ENCODE measurements at regions not wholly inside any gene's neighbourhood (a gene's known extent, or its start where the extent isn't known, plus 50 kb on each side); places are given as distances from the start of the nearest gene placed in this dataset.

DNA sequence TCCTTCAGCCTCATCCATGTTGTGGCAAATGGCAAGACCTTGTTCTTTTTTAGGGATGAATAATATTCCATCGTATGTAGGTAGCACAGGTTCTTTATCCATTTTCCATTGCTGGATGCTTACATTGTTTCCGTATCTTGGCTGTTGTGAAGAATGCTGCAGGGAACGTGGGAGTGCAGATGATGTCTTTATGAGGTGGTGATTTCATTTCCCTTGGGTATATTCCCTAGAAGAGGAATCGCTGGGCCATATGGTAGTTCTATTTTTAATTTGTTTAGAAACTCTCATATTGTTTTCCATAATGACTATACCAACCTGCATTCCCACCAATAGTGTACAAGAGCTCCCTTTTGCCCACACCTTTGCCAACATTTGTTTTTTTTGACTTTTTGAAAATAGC is 186.3 kb upstream of the TMTC4 start:
- H3K4me3 ChIP-seq (ENCODE audit: low read depth, low read length): no peak overlapping the region
- TF ChIP-seq, protein P1, sequence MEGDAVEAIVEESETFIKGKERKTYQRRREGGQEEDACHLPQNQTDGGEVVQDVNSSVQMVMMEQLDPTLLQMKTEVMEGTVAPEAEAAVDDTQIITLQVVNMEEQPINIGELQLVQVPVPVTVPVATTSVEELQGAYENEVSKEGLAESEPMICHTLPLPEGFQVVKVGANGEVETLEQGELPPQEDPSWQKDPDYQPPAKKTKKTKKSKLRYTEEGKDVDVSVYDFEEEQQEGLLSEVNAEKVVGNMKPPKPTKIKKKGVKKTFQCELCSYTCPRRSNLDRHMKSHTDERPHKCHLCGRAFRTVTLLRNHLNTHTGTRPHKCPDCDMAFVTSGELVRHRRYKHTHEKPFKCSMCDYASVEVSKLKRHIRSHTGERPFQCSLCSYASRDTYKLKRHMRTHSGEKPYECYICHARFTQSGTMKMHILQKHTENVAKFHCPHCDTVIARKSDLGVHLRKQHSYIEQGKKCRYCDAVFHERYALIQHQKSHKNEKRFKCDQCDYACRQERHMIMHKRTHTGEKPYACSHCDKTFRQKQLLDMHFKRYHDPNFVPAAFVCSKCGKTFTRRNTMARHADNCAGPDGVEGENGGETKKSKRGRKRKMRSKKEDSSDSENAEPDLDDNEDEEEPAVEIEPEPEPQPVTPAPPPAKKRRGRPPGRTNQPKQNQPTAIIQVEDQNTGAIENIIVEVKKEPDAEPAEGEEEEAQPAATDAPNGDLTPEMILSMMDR (IDR thresholded peaks at IDR 0.05; ENCODE audit: low read depth, low read length): no peak

DNA sequence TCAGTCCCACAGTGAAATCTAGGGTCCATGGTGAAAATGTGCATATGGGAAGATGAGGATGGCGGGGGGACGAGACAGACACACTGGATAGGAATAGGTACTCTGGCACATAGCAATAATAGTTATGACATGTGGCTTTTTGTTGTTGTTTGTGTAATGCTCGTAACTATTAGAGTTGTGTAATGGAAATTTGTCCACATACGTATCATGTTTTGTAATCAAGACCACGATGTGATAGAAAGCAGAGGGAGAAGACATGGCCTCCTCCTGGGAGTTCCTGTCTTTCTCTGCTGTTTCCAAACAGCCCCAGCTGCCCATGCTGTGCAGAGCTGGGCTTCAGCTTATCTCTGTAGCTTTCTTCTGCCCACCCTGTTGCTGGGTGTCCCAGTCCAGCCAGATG is 185.3 kb upstream of the TMTC4 start:
- TF ChIP-seq, protein P1 (IDR thresholded peaks at IDR 0.05; ENCODE audit: low read depth, low read length): no peak
- no peak overlapping the region for H3K4me3 ChIP-seq (ENCODE audit: low read depth, low read length)

DNA sequence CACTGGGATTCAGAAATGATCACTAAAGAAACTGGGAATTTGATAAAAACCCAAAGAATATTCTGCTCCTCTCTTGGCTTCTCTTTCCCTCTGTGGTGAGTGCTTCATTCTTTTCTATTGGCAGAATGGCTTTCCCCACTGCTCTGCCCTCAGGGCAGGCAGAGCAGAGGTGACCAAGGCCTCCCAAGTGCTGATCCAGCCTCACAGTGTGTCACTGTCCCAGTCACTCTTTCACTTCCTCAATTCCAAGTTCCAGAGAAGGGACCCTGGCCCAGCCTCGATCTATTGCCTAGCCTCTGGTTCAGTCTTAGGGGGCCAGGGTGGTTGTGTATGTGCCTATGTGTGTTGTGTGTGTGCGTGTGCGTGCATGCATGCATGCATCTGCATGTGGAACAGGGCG is 180.6 kb upstream of the TMTC4 start:
- H3K4me3 ChIP-seq (ENCODE audit: low read depth, low read length): no peak overlapping the region
- TF ChIP-seq, protein P1 (IDR thresholded peaks at IDR 0.05; ENCODE audit: low read depth, low read length): no peak

DNA sequence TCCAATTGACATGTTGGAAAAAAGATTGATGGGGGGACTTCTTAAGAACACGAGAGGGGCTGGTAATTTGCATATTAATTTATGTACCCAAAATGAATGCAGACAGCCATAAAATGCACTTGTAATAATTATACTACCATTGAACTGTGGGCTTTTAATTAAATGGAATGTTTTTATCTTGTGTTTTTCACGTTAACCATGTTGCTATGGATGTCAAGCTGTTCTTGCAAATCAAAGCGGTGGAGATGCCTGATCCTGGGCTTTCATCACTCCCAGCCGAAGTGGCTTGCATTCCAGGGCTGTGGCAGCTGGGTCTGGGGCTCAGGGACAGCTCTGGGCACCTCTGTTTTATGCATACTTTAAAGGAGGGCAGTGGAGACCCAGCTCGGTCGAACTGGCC is 179.4 kb upstream of the TMTC4 start:
- no peak overlapping the region for H3K4me3 ChIP-seq (ENCODE audit: low read depth, low read length)
- TF ChIP-seq, protein P1 (IDR thresholded peaks at IDR 0.05; ENCODE audit: low read depth, low read length): no peak

DNA sequence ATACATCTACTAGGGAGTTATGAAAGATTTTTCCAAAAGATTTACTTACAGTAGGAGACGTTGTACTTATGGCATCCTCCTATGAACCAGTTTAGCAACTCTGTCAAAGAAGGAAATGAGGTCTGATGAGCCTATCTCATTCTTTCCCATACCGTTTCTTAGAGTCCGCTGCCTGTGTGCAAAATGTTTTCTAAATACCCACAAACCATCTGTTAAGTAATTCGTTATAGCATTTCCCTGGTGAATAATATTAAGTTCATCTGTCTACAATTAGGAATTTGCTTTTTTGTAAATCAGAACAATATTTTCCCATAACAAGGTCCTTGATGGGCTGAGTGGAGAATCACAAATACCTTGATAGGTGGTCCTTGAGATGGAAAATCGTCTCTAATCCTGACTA is 178.8 kb upstream of the TMTC4 start:
- TF ChIP-seq, protein P1 (IDR thresholded peaks at IDR 0.05; ENCODE audit: low read depth, low read length): no peak
- H3K4me3 ChIP-seq (ENCODE audit: low read depth, low read length): no peak overlapping the region

DNA sequence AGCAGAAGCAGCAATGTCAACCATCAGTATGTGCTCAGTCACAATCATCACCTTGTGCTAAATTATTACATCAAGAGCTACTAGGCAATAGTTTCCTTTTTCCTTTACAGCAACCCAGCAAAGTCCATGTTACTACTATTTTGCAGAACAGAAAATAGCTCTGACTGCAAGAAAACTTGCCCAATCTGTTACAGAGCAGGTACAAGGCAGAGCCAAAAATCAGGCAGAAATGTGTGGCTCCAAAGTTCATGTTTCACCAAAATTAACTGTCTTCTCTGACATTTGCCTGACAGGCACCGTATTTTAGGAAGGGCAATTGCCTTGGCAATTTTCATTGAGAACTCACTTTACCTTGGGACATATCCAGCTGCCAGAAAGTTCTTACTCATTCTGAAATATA is 177.6 kb upstream of the TMTC4 start:
- no peak overlapping the region for H3K4me3 ChIP-seq (ENCODE audit: low read depth, low read length)
- TF ChIP-seq, protein P1 (IDR thresholded peaks at IDR 0.05; ENCODE audit: low read depth, low read length): no peak

DNA sequence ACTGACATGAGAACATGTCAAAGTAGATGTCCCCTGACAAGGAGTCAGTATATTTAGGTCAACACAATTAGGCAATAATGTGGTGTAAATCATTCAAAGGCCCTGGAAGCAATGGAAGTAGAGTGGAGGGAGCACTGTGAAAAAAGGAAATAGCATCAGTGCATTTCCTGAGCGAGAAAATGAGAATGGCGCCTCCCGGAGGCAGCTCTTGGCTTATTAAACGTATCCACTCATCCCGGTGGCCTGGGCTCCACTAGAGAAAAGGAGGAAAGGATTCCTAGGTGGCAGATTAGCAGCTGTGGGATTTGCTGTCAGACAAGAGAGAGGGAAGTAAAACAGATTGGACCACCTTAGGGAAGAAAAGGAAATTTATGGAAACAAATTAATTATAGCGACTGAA is 173.7 kb upstream of the TMTC4 start:
- H3K4me3 ChIP-seq (ENCODE audit: low read depth, low read length): no peak overlapping the region
- TF ChIP-seq, protein P1 (IDR thresholded peaks at IDR 0.05; ENCODE audit: low read depth, low read length): no peak
